GM21360 (cell line): ENCODE measurements at regions not wholly inside any gene's neighbourhood (a gene's known extent, or its start where the extent isn't known, plus 50 kb on each side); places are given as distances from the start of the nearest gene placed in this dataset.

Source experiments
- ATAC-seq: cut with Tn5 transposase; IDR thresholded peaks from one replicate; pipeline ENCODE4 v1.9.1; 2021; ENCODE audit warnings: mild to moderate bottlenecking, moderate library complexity; ENCODE audit not compliant: unreplicated experiment

GRCh38 chr2:41937464-41937906 lies 110.3 kb upstream of the PKDCC start:
- no peak for ATAC-seq

GRCh38 chr2:41937921-41938708 lies 109.7 kb upstream of the PKDCC start:
- no peak for ATAC-seq

- no peak for ATAC-seq
These were observed 107.6 kb upstream of the PKDCC start for GRCh38 chr2:41940060-41940744.

GRCh38 chr2:41940745-41941063 lies 107.1 kb upstream of the PKDCC start:
- no peak for ATAC-seq

DNA sequence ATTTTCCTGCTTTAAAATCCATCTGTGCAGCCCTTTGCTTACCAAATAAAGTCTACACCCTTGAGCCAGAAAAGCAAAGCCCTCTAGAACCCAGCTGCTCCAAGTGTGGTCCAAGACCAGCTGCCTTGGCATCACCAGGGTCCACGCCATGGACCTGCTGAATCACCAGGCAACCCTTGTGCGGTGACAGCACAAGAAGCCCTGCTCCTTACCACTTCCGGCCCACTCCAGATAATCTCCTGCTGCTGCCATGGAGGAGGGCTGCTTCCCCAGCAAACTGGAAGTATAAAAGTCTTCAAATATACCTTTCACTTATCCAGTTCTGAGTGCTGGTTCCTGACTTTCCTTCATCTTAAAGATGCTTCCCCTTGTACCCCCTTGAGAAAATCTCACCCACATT lies 106.0 kb upstream of the PKDCC start:
- no peak for ATAC-seq

DNA sequence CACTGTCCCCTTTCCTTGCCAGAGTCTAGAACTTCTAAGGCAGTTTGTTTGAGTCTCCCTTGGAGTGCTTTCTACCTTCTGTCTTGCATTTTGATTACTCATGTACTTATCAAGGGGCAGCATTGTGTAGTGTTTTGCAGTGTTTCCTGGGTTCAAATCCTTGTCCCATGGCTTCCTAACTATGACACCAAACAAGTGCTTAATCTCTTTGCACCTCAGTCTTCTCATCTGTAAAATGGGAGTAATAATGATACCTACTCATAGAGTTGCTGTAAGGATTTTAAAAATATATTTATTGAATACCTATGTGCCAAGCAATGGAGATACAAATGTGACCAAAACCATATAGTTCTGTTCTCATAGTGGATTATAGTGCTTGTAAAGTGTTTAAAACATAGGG lies 105.5 kb upstream of the PKDCC start:
- ATAC-seq = no peak

- ATAC-seq = no peak
These were observed 104.7 kb upstream of the PKDCC start for GRCh38 chr2:41943159-41943558.

DNA sequence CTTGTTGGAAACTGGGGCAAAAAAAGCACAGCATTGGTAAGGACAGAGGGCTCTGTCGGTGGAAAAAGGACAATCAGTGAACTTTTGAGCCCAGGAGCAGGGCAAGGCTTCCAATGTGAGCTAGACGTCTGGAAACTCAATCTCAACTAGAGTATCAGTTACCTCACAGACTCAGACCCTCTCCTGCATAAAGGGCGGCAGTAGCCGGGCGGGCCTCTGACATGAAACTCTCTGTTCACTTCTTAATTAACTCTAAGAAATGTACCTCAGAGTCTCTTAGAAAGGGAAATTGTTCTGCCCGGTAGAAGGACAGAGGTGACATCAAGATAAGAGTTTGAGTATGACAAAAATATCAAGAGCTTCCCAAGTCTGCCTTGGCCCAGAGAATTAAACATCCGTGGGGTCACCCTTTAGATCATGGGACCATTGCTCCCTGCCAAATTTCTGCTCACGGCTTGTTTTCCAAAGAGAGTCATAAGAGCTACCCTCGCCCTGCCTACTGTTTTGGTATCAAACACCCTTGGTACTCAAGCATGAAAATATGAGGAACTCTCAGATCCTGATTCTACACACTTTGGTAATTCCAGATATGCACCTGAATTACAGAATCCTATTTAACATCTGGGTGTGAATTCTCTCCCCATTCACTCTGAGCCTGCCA lies 103.5 kb upstream of the PKDCC start:
- ATAC-seq = no peak

DNA sequence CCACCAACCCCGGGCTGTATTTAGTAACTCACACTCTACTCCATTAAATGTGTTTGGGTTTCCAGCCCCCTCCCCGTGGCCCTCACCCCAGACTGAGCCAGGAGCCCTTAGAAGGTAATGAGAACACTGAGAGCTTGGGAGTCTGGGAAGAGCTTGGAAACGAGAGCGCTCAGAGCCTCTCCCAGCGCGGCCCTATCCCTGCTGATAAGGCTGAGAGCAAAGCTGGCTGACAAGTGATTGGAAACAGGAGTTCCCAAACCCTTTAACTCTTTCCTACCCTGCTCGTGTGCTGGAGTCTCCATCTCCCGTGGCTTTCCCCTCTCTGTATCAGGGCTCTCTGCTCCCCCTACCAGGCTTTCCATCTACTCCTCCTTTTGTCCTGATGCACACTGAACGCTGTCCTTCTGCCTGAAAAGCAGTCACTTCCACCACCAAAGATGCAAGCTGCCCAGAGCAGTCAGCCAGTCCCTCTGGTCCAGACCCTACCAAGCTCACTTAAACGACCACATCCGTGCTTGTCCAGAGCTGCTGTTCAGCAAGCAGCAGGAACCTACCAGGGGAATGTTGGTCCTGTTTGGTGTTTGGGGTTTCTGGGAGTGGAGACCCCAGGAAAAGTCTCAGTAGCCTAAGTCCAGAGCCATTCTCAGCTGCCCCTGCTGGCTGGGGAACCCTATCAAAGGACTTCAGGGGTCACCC lies 100.0 kb upstream of the PKDCC start:
- ATAC-seq = no peak

DNA sequence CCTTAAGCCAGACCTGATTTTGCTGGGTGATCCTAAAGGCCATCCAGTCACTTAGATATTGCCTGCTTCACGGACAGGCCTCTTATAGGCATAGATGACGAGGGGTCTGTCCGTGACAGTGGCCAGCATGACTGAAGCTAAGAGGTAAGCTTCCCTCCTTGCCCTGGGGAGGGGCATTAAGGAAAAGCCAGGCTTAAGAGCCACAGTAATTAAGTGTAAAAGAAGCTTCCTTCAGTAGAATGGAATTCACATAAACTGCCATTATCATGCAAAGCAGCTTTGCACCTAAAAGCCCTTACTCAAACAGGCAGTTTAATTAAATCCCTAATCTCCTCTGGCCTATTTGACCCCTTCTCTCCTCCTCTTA lies 99.4 kb upstream of the PKDCC start:
- no peak for ATAC-seq

DNA sequence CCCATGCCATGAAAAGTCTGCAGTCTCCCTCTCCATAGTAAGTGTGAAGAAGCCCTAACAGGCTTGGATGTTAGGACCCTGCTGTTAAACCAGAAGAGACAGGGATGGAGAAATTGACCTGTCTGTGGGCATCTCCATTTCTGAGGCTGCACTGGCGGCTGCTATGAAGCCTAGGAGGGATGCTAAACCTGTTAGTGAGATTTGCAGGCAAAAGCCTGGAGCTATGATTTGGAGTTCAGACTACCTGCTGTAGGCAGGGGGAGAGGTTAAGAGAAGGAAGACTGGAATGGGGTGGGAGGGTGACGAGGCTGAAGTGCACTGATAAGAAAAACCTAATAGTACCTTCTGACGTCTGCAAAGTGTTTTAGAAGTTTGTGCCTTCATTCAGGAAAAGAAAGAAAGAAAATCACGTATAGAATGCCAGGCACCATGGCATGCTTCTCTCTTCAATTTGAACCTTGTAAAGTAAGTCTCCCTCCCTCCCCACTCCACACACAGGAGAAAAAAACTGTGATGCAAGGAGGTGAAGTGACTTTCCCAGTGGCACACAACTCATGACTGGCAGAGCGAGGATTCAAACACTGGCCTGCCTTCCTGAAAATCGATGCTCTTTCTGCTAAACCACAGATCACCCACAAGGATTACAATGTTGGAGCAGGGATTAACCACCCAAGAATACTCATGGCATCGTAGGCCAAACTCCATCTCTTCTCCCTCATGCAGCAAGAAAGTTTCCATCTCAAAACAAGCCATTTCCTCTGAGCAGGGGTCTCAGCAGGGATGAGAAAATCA lies 98.5 kb upstream of the PKDCC start:
- ATAC-seq = no peak

- no peak for ATAC-seq
These were observed 97.7 kb upstream of the PKDCC start for GRCh38 chr2:41949883-41950665.

DNA sequence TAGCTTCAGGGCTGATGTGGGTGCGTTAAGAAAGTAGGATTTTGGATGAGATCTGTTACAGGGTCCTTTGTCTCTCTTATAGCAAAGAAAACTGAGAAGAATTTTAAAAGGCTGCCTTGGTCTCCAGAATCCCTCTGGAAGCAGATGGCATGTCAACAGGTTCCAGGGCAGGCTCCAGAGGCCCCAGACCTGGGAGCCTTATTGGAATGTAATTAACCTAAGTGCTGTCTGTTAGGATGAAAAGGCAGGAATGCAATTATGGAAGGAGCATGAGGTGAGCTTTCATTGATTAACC lies 97.2 kb upstream of the PKDCC start:
- no peak for ATAC-seq

DNA sequence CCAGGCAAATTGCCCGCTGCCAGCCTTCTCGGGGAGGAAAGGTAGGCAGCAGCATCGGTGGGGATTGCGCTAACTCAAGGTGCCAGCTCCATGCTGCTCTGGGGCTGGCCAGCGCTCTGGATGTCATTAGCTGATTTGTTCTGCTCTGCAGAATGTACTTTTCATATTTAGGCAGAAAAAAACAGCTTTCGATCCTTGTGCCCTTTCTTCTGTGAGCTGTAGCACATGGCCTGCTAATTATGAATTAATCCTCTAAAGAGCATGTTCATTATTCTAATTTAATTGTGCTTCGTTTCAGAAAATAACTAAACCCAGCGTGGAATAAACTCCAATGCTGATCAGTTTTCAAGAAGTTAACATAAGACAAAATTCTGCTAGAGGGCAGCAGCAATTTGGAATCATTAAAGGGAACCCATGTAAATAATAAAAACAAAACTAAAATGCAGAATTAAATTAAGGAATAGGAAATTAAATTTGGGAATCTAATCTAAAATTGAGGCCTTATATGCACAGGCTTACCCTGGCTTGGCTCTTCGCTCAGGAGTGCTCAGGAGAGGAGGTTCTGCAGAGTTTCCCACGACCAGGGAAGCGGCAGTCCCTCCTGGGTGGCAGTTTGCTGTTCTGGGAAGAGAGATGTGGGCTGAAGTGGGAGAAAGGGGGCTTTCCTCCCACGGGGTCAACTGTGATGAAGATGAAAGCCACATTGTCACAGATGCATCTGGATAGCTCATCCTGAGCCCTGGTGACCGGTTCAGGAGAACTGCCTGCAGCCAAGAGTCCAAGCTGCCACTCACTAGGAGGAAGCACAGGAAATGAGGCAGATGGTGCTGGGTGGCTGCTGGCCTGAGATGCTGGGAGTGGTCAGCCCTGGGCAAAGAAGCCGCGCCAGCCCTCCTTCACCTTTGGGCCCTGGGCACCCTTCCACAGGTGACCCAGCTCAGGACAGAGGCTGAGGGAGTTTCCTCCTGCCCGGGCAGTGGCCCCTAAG lies 93.2 kb upstream of the PKDCC start:
- ATAC-seq = no peak

DNA sequence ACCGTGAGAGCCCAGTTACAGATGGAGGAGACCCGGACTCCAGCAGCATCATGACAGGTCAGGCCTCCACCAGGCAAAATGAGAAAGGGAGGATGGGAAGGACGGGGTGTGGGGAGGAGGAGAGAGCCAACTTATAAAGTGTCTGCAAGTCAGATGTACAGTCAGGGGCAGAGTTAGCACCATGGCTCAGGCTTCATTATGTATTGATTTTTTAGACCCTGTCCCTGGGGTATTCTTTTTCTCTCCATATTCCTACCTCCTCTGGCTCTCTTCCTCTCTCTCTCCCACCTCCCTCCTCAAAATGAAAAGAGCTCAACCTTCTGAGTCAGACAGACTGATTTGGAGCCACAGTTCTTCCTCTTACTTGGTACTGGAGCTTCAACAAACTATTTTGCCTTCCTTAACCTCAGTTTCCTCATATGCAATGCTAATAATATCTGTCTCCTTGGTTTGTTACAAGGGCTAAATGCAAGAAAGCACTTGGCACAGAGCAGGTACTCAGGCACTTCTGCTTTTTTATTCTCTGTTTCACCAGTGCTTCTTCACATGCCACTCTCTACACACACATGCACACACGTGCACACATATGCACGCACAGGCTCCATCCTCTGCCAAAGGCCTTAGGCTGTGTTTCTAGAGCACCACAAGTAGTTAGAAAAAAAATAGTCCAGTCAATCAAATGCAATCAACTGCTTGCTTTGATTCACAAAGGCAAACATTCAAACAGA lies 92.3 kb upstream of the PKDCC start:
- ATAC-seq = peak; percentile 55

GRCh38 chr2:41957431-41957830 lies 90.4 kb upstream of the PKDCC start:
- ATAC-seq = no peak

GRCh38 chr2:41958251-41958650 lies 89.6 kb upstream of the PKDCC start:
- ATAC-seq = no peak

- ATAC-seq = no peak
These were observed 89.0 kb upstream of the PKDCC start for GRCh38 chr2:41958775-41959174.
